Retinal pigment epithelial cell (primary cell): ENCODE measurements at regions not wholly inside any gene's neighbourhood (a gene's known extent, or its start where the extent isn't known, plus 50 kb on each side); places are given as distances from the start of the nearest gene placed in this dataset.

Source experiments
- DNase-seq: peaks from one replicate; pipeline ENCODE4 v3.0.0-alpha.2; 2010; ENCODE audit warnings: low read depth
- H3K4me3 ChIP-seq: 2 replicates; pipeline ENCODE4 v1.5.1; 2011; ENCODE audit warnings: mild to moderate bottlenecking, low read length, control low read depth, moderate library complexity
- CTCF ChIP-seq: conservative IDR thresholded peaks from 2 replicates; pipeline ENCODE4 v1.5.1; 2011; ENCODE audit warnings: low read depth, low read length, control low read depth, inconsistent platforms

GRCh38 chrX:8413279-8413678 is 51.4 kb upstream of the VCX3B start:
- no peak for TF ChIP-seq CTCF
- no peak overlapping the region for H3K4me3 ChIP-seq
- no peak for DNase-seq
